ENCODE measurements at regions not wholly inside any gene's neighbourhood (a gene's known extent, or its start where the extent isn't known, plus 50 kb on each side); places are given as distances from the start of the nearest gene placed in this dataset.

DNA sequence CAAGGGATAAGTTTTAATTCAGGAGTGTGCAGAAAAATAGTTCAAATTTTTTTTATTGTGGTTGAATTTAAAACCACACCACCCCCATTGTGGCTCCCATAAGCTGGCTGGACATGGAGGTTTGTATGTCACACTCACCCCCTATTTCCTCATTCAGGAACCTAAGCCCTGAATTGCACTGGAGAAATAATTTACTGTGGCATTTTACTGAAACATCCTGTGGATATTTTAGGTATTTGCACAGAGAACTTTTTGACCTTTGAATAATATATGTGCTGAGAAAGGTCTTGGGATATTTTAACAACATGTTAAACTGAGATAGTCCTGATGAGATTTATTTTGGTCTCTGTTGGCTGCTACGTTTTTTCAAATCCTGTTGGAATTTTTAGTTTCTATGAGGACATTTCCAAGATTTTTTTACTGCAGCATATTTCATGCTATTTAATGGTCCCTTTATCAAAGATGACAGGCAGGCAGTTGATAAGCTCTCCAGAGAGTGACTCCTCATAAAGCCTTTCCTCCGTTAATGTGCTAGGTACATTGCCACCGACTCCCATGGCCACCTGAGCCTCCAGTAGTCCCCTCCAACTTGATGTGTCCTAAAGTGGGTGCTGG is 51.2 kb upstream of the PALM2AKAP2 start:
- Histone ChIP-seq H3K4me1 (peaks cover 1 to 11% (median 3%) of the 10 kb centered on the region in 3 donors), H3K27ac (no peak overlapping the region), H3K36me3 (no peaks in the 10 kb centered on the region), H3K4me3 (no peak overlapping the region), H3K9me3 (no peaks in the 10 kb centered on the region), H3K27me3 (peaks cover 0 to 19% (median 0%) of the 10 kb centered on the region in 4 donors)
- 74 to 77% methylated on average over 3 of the region's 3 CpGs for WGBS, 2 donors
- no peak for TF ChIP-seq POLR2A (IDR thresholded peaks at IDR 0.05)
- no peak for TF ChIP-seq CTCF (IDR thresholded peaks at IDR 0.05)
- no peak for DNase-seq
- intact Hi-C loops (cut with DNase I), result no loop called here

DNA sequence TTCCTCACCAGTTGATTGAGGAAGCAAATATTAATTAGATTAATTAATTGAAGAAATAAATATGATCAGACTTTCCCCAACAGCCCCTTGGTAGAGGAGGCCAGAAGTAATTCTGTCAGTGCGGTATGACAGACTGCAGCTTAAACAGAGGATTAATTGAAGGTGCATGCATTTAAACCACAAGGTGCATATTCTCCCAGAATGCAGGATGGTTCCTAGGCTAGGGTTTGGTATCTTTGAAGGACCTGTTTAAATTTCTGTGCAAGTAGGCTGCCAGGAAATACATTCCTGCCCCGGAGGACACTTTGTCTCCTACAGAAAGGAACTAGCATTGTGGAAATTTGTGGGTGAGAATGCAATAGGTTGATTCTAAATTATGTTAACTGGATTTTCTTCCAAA is 50.5 kb upstream of the PALM2AKAP2 start:
- peaks cover 4 to 16% (median 6%) of the 10 kb centered on the region in 3 donors for H3K4me1 ChIP-seq

More for the DNA sequence above, 50.5 kb upstream of the PALM2AKAP2 start:
- WGBS, 2 donors, result 80 to 96% methylated on average over 2 of the region's 2 CpGs
- no peak for DNase-seq
- TF ChIP-seq CTCF (IDR thresholded peaks at IDR 0.05), result no peak
- TF ChIP-seq POLR2A (IDR thresholded peaks at IDR 0.05), result no peak
- Histone ChIP-seq H3K27me3 (peaks cover 0 to 19% (median 0%) of the 10 kb centered on the region in 4 donors), H3K27ac (no peak overlapping the region), H3K4me3 (no peak overlapping the region), H3K36me3 (no peaks in the 10 kb centered on the region), H3K9me3 (no peaks in the 10 kb centered on the region)
- intact Hi-C loops (cut with DNase I), result no loop called here

Measured in esophagus squamous epithelium (tissue), 5 donors.